ENCODE measurements at regions not wholly inside any gene's neighbourhood (a gene's known extent, or its start where the extent isn't known, plus 50 kb on each side); places are given as distances from the start of the nearest gene placed in this dataset.

DNA sequence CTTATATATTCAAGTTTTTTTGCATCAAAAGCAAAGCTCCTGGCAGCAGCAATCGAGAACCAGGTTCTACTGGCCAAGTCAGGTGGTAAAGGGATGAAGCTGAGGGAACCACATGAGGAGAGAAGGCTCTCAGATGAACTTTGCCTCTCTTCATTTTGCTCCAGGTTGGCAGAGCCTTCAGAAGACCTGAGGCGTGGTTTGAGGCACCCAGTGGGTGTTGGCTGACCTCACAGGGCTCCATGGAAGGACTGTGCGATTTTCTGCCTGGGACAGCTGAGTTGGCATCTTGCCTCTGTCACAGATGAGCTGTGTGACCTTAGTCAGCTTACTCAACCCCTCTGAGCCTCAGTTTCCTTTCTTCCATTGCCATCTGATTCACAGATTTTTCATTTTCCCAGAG is 89.0 kb downstream of the INSIG2 start:
- DNase-seq = no peak

DNA sequence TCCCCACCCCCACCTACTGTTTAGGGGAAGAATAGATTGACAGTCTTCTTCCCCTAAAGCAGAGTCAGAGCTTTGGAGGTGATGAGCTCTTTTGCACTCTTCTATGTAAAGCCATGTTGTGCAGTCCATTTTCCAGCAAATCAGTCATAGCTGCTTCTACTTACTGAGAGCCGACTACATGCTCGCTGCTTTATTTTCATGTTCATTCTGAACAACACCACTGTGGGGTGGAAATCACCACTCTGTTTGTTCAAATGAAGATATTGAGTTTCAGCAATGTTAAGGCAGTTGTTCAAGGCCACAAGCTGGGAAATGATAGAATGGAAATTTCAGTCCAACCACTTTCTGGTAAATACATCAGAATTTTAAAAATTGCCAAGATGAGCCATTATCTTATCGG is 88.3 kb downstream of the INSIG2 start:
- DNase-seq = no peak

DNA sequence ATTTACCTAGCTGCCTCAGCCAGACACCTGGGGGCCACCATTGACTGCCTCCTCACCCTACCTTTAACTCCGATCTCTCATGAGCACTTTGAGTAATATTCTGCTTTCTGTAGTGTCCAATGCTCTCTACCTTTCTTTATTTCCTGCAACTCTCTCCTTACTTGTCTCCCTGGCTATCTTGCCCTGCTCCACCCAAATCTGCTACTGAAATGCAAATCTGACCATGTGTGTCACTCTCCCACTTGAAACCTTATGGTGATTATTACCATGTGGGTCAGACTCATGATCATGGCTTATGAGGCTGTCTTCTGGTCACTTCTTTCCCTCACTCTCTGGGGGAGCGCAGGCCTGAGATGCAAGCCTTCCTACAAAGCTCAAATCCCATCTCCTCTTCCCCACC is 83.3 kb downstream of the INSIG2 start:
- DNase-seq = no peak

DNA sequence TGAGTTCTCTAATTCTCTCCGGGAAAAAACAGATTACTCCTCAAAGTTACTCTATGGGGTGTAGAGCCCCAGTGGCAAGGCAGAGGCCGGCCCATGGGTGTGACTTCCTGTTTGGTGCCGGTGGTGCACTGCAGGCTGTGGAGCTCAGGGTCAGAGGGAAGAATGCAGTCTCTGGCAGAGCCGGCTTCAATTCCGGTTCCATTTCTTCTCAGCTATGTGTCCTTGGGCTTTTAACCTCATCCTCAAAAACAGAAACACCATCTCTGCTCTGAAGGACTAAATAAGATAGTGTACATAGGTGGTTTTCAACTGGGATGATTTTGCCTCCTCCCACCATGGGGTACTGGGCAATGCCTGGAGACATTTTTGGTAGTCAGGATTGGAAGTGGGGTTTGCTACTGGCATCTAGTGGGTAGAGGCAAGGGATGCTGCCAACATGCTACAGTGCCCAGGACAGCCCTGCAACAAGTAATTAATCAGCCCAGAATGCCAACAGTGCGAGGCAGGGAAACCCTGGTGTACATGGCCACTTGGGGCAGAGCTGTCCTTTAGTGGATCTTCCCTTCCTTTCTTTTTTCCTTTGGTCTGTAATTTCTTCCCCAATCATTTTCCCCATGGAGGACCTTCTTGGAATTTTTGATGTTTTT is 81.2 kb downstream of the INSIG2 start:
- DNase-seq = peak; percentile 58

DNA sequence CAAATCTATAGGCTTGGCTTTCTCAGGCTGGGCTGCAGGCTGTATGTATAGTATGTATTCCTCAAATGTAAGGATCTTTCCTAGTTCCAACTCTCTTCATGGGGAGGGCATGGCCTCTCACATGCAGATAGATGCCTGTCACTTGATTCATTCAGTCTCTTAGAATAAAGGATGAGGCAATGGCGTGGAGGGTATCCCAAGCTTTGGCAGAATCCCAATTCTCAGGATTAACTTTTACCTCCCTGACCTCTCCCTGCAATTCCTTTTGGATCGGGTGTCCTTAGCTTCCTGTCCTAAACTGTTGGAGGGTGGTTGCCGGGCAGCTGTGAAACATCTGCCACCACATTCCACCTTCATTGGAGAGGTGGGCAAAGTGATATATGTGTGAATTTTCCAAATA is 80.3 kb downstream of the INSIG2 start:
- no peak for DNase-seq

DNA sequence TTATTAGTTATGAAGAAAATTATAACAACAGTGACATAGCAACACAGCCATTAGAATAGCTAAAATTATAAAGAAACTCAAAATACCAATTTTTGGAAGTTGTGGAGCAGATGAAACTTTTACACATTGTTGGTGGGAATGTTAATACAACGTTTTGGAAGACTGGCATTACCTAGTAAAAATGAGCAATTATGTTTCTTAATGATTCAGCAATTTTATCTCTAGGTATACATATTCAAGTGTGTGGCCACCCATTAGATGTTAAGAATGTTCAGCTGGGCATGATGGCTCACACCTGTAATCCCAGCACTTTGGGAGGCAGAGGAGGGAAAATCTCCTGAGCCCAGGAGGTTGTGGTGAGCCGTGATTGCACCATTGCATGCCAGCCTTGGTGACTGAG is 78.8 kb downstream of the INSIG2 start:
- DNase-seq = no peak

DNA sequence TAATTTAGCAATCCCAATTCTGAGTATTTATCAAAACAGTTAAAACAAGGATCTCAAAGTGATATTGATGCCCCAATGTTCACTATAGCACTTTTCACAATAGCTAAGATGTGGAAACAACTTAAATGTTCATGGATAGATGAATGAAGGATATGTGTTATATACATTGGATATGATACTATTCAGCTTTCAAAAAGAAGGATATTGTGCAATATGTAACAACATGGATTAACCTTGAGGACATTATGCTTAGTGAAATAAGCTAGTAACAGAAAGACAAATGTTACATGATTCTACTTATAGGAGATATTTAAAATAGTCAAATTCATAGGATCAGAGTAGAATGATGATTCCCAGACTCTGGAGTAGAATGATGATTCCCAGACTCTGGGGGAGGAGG is 78.0 kb downstream of the INSIG2 start:
- DNase-seq = no peak

DNA sequence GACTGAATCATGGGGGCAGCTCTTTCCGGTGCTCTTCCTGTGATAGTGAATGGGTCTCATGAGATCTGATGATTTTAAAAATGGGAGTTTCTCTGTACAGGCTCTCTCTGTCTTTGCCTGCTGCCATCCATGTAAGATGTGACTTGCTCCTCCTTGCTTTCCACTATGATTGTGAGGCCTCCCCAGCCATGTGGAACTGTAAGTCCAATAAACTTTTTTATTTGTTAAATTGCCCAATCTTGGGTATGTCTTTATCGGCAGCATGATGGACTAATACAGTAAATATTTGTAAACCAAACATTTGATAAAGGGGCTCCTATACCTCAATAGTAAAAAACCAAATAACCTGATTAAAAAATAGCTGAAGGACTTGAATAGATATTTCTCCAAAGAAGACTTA is 77.3 kb downstream of the INSIG2 start:
- no peak for DNase-seq
